ENCODE measurements at regions not wholly inside any gene's neighbourhood (a gene's known extent, or its start where the extent isn't known, plus 50 kb on each side); places are given as distances from the start of the nearest gene placed in this dataset.

DNA sequence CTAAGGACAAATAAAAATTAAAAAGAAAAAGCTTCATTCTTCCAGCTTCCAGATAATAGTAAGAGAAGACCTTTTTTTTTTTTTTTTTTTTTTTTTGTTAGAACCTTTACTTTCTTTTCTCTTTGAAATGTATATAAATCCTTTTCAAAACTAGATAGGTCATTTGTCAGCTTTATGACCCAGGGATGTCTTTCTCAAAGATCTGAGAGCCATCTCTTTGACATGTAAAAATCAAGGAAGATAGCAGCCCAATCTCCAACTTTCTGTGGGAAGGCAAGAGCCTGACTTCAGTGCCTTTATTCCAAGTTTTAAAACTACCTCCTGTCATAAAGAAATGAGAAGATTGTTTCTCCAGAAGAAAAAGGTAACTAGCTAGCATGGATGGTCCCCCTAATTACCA lies 203.3 kb upstream of the LRFN5 start:
- no peaks in the 10 kb centered on the region for H4K20me1 ChIP-seq (ENCODE audit: control insufficient read depth, insufficient read depth, insufficient read length)
- Mint-ChIP-seq H3K4me3 (no peak overlapping the region; a peak in 1 of 5 replicates), H3K36me3 (ENCODE audit: insufficient read depth in 1 of 3, low read depth in 3 of 3) (no peaks in the 10 kb centered on the region), H3K9me3 (no peaks in the 10 kb centered on the region), H3K27me3 (ENCODE audit: low read depth) (peaks cover 46% of the 10 kb centered on the region), H3K27ac (peak overlapping the region in 1 of 3 experiments; percentile 50; a peak in 1 of 7 replicates), H3K4me1 (peaks cover 29 to 35% of the 10 kb centered on the region in 2 experiments)
- DNase-seq = no peak
- H3K27me3 ChIP-seq (ENCODE audit: insufficient read depth, low read length) = no peaks in the 10 kb centered on the region
- no peak overlapping the region for H3K18ac ChIP-seq (ENCODE audit: insufficient read length, low read depth, low read length)
- peaks cover 3% of the 10 kb centered on the region; the same call in 1 of the 2 replicates for H3K4me1 ChIP-seq (ENCODE audit: insufficient read depth, low read length)
- H4K5ac ChIP-seq (ENCODE audit: insufficient read length, low read depth, low read length) = no peak overlapping the region
- H2AFZ ChIP-seq (ENCODE audit: low read length) = no peak overlapping the region
- H4K8ac ChIP-seq (replicated peaks; ENCODE audit: insufficient read length, low read depth, low read length) = no peak overlapping the region
- no peak overlapping the region for H2BK12ac ChIP-seq (ENCODE audit: insufficient read length, low read depth, low read length)
- no peaks in the 10 kb centered on the region for H3K79me2 ChIP-seq (ENCODE audit: insufficient read depth, low read length)
- no peak overlapping the region for H3K27ac ChIP-seq (ENCODE audit: insufficient read length, low read depth, low read length)
- no peak overlapping the region for H3K4ac ChIP-seq (ENCODE audit: low read depth, low read length)
- H3K79me1 ChIP-seq (ENCODE audit: insufficient read depth, low read depth, low read length, poor library complexity, severe bottlenecking) = no peaks in the 10 kb centered on the region
- H2BK15ac ChIP-seq (ENCODE audit: low read depth, low read length) = no peak overlapping the region
- no peaks in the 10 kb centered on the region for H3K23me2 ChIP-seq (ENCODE audit: insufficient read length, low read depth, low read length, poor library complexity, severe bottlenecking)
- H4K91ac ChIP-seq (ENCODE audit: insufficient read length, low read depth, low read length) = no peak overlapping the region
- no peak overlapping the region for H2BK5ac ChIP-seq (ENCODE audit: insufficient read length, low read length)
- no peak overlapping the region for H2AK5ac ChIP-seq (ENCODE audit: insufficient read length, low read length)
- H2BK120ac ChIP-seq (ENCODE audit: low read depth, low read length, poor library complexity, severe bottlenecking) = no peak overlapping the region
- H3K23ac ChIP-seq (ENCODE audit: insufficient read length, low read depth, low read length) = no peak overlapping the region
- no peak overlapping the region for H3K14ac ChIP-seq (ENCODE audit: insufficient read depth, low read length)
- H3K9ac ChIP-seq (ENCODE audit: extremely low read depth, insufficient read length, low read length) = no peak overlapping the region
- peak overlapping the region; percentile 52 for H3K4me2 ChIP-seq (ENCODE audit: insufficient read depth, insufficient read length, low read length)
- H3K9me3 ChIP-seq (ENCODE audit: control insufficient read depth, low read depth, low read length) = no peaks in the 10 kb centered on the region
- H3T11ph ChIP-seq (ENCODE audit: low read length) = no peak overlapping the region
- H2BK20ac ChIP-seq (ENCODE audit: low read depth, low read length, poor library complexity, severe bottlenecking) = no peak overlapping the region
- no peak overlapping the region for H3K56ac ChIP-seq (ENCODE audit: insufficient read length, low read depth, low read length)
- TF ChIP-seq, protein P1, sequence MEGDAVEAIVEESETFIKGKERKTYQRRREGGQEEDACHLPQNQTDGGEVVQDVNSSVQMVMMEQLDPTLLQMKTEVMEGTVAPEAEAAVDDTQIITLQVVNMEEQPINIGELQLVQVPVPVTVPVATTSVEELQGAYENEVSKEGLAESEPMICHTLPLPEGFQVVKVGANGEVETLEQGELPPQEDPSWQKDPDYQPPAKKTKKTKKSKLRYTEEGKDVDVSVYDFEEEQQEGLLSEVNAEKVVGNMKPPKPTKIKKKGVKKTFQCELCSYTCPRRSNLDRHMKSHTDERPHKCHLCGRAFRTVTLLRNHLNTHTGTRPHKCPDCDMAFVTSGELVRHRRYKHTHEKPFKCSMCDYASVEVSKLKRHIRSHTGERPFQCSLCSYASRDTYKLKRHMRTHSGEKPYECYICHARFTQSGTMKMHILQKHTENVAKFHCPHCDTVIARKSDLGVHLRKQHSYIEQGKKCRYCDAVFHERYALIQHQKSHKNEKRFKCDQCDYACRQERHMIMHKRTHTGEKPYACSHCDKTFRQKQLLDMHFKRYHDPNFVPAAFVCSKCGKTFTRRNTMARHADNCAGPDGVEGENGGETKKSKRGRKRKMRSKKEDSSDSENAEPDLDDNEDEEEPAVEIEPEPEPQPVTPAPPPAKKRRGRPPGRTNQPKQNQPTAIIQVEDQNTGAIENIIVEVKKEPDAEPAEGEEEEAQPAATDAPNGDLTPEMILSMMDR (conservative IDR thresholded peaks at IDR 0.05) = no peak
